ENCODE measurements at regions not wholly inside any gene's neighbourhood (a gene's known extent, or its start where the extent isn't known, plus 50 kb on each side); places are given as distances from the start of the nearest gene placed in this dataset.

DNA sequence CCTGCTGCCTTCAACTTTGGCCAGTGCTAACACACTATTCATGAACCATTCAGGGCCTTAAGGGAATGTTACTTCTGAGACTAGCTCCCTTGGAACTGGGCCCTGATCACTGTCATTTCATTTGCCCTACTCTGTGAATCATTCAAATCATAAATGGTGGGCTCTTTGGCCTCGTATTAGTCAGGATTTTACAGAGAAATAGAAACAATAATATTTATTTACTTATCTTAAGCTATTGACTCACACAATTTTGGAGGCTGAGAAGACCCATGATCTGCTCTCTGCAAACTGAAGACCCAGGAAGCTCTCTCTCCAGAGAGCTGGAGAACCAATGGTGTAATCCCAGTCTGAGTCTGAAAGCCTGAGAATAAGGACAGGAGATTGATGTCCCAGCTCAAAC is 398.5 kb downstream of the LRIG3 start:
- TF ChIP-seq, protein P1, sequence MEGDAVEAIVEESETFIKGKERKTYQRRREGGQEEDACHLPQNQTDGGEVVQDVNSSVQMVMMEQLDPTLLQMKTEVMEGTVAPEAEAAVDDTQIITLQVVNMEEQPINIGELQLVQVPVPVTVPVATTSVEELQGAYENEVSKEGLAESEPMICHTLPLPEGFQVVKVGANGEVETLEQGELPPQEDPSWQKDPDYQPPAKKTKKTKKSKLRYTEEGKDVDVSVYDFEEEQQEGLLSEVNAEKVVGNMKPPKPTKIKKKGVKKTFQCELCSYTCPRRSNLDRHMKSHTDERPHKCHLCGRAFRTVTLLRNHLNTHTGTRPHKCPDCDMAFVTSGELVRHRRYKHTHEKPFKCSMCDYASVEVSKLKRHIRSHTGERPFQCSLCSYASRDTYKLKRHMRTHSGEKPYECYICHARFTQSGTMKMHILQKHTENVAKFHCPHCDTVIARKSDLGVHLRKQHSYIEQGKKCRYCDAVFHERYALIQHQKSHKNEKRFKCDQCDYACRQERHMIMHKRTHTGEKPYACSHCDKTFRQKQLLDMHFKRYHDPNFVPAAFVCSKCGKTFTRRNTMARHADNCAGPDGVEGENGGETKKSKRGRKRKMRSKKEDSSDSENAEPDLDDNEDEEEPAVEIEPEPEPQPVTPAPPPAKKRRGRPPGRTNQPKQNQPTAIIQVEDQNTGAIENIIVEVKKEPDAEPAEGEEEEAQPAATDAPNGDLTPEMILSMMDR (IDR thresholded peaks at IDR 0.05) = no peak
- no peak for TF ChIP-seq POLR2AphosphoS5 (IDR thresholded peaks at IDR 0.05; ENCODE audit: low read depth, low read length)

All from Panc1 (cell line).